Endothelial cell of umbilical vein (primary cell): ENCODE measurements at regions not wholly inside any gene's neighbourhood (a gene's known extent, or its start where the extent isn't known, plus 50 kb on each side); places are given as distances from the start of the nearest gene placed in this dataset.

Experiments used
- BruUV-seq: library from RNA; stranded (reverse); fragments of 400-500 nt; replicated peaks from 2 replicates; lab custom pipeline; 2021; lab: Mats Ljungman, UMichigan
- CTCF ChIA-PET: fragments of 300-600, 350-600 bp; sonication (Branson Sonifier 250); formaldehyde crosslinking; loops from one replicate; lab custom pipeline; 2021; ENCODE audit warnings: antibody characterized with exemption, inconsistent platforms; lab: Charles Lee
- POLR2A ChIA-PET: fragments of 300-600, 350-600 bp; sonication (Branson Sonifier 250); formaldehyde crosslinking; loops from one replicate; lab custom pipeline; 2021; ENCODE audit warnings: antibody characterized with exemption, inconsistent platforms; lab: Charles Lee
- DNase-seq: peaks from one replicate; pipeline ENCODE4 v3.0.0-alpha.2; 2011; ENCODE audit warnings: low read depth, low spot score
- FAIRE-seq: peaks from 2 replicates; lab custom pipeline; 2011; peaks lifted over from hg19 to GRCh38; lab: Jason Lieb, UNC
- H2AFZ ChIP-seq: 2 replicates; pipeline ENCODE4 v1.6.0; 2012; ENCODE audit warnings: low read depth, low read length, control low read depth, inconsistent platforms
- H3K27ac ChIP-seq: 2 replicates; pipeline ENCODE4 v1.5.1; 2011; ENCODE audit warnings: low read depth, mild to moderate bottlenecking, control low read depth, low read length, moderate library complexity; ENCODE audit not compliant: insufficient read depth
- H3K27me3 ChIP-seq, 2 experiments: 2 replicates each; pipeline versions ENCODE4 v1.6.0 to v1.6.1; 2011; ENCODE audit warnings: low read length in 2 of 2, mixed read lengths in 1 of 2; ENCODE audit not compliant: control insufficient read depth in 2 of 2, insufficient read depth in 2 of 2
- H3K36me3 ChIP-seq, 2 experiments: 2 replicates in 1 of 2; 3 replicates in 1 of 2; pipeline ENCODE4 v1.5.1; 2011; ENCODE audit warnings: low read length in 2 of 2, mild to moderate bottlenecking in 1 of 2, moderate library complexity in 1 of 2; ENCODE audit not compliant: control insufficient read depth in 2 of 2, insufficient read depth in 2 of 2; ENCODE audit errors: extremely low read depth in 1 of 2
- H3K4me1 ChIP-seq: 3 replicates; pipeline ENCODE4 v1.5.1; 2011; ENCODE audit warnings: mild to moderate bottlenecking, low read length; ENCODE audit not compliant: control insufficient read depth, insufficient read depth; ENCODE audit errors: extremely low read depth
- H3K4me2 ChIP-seq: 2 replicates; pipeline ENCODE4 v1.6.1; 2011; ENCODE audit warnings: low read length, control low read depth, mixed read lengths; ENCODE audit not compliant: insufficient read depth
- H3K4me3 ChIP-seq, 3 experiments: fragments of 200-600 bp in 1 of 3; sonication (generic), shearing (Covaris generic) in 1 of 3; replicated peaks in 1 of 3; 2 replicates each; pipeline ENCODE4 v1.5.1; 2011 to 2016; ENCODE audit warnings: control low read depth in 3 of 3, low read length in 3 of 3, mild to moderate bottlenecking in 2 of 3, inconsistent platforms in 1 of 3, low read depth in 1 of 3, moderate library complexity in 1 of 3; ENCODE audit not compliant: insufficient read depth in 1 of 3
- H3K79me2 ChIP-seq: 2 replicates; pipeline ENCODE4 v1.6.0; 2012; ENCODE audit warnings: low read length, inconsistent platforms; ENCODE audit not compliant: control insufficient read depth, insufficient read depth
- H3K9ac ChIP-seq: replicated peaks from 2 replicates; pipeline ENCODE3; 2011; ENCODE audit warnings: low read length, control low read depth; ENCODE audit not compliant: insufficient read depth; ENCODE audit errors: extremely low read depth
- H3K9me1 ChIP-seq: replicated peaks from 3 replicates; pipeline ENCODE4 v1.6.0; 2011; ENCODE audit warnings: mild to moderate bottlenecking, low read length; ENCODE audit not compliant: control insufficient read depth, insufficient read depth; ENCODE audit errors: extremely low read depth
- H3K9me3 ChIP-seq: replicated peaks from 2 replicates; pipeline ENCODE4 v1.5.1; 2012; ENCODE audit warnings: low read length, inconsistent platforms; ENCODE audit not compliant: control insufficient read depth, insufficient read depth
- H4K20me1 ChIP-seq: replicated peaks from 2 replicates; pipeline ENCODE3; 2011; ENCODE audit warnings: mild to moderate bottlenecking, low read length; ENCODE audit not compliant: control insufficient read depth, insufficient read depth; ENCODE audit errors: extremely low read depth
- CTCF ChIP-seq, 2 donors: IDR thresholded peaks; 1 replicate in 1 of 2; 2 replicates in 1 of 2; pipeline ENCODE4 v1.5.1; 2011; ENCODE audit warnings: low read length in 2 of 2, mild to moderate bottlenecking in 2 of 2, moderate library complexity in 2 of 2, control low read depth in 1 of 2, inconsistent platforms in 1 of 2, low read depth in 1 of 2; ENCODE audit not compliant: insufficient read depth in 1 of 2; ENCODE audit errors: extremely low read depth in 1 of 2
- EZH2 ChIP-seq: IDR thresholded peaks from 2 replicates; pipeline ENCODE4 v1.6.1; 2012; ENCODE audit warnings: borderline replicate concordance, low read depth, mild to moderate bottlenecking, moderate library complexity, low read length, inconsistent platforms; ENCODE audit not compliant: severe bottlenecking
- FOS ChIP-seq: IDR thresholded peaks from 2 replicates; pipeline ENCODE4 v1.6.1; 2011; ENCODE audit warnings: mild to moderate bottlenecking, low read length, moderate library complexity, borderline replicate concordance; ENCODE audit not compliant: insufficient read depth
- GATA2 ChIP-seq: IDR thresholded peaks from 2 replicates; pipeline ENCODE4 v1.7.0; 2011; ENCODE audit warnings: low read depth, mild to moderate bottlenecking, moderate library complexity, mixed read lengths, low read length; ENCODE audit not compliant: insufficient read length, insufficient read depth
- JUN ChIP-seq: IDR thresholded peaks from 2 replicates; pipeline ENCODE4 v1.6.1; 2011; ENCODE audit warnings: borderline replicate concordance, low read depth; ENCODE audit not compliant: insufficient read length, insufficient read depth
- MAX ChIP-seq: IDR thresholded peaks from 2 replicates; pipeline ENCODE4 v1.6.1; 2011; ENCODE audit not compliant: insufficient read depth, insufficient read length
- MYC ChIP-seq: IDR thresholded peaks from one replicate; pipeline ENCODE4 v1.6.1; 2011; ENCODE audit warnings: mild to moderate bottlenecking, low read depth, low read length
- POLR2A ChIP-seq: IDR thresholded peaks from 2 replicates; pipeline ENCODE4 v1.6.1; 2012; ENCODE audit warnings: low read depth, mild to moderate bottlenecking, control low read depth, low read length
- POLR2AphosphoS5 ChIP-seq: IDR thresholded peaks from 2 replicates; pipeline ENCODE4 v1.6.1; 2012; ENCODE audit warnings: low read depth, mild to moderate bottlenecking, control low read depth, low read length, moderate library complexity; ENCODE audit not compliant: insufficient read depth
- dilution Hi-C: fragments of 300-500 bp; cut with MboI; formaldehyde crosslinking; loops from one replicate; pipeline ENCODE4 v1.15.0; 2019; ENCODE audit warnings: low sequenced_read_pairs; ENCODE audit not compliant: extremely low pct_ligation_motif_present
- intact Hi-C: fragments of 100-400 bp; cut with micrococcal nuclease; formaldehyde crosslinking; loops from one replicate; pipeline ENCODE4 v1.10.0; 2022

- DNase-seq (no peak), FAIRE-seq (no peak)
- Histone ChIP-seq H3K27ac (no peak overlapping the region), H3K9ac (no peak overlapping the region), H3K4me2 (no peak overlapping the region), H3K4me3 (no peak overlapping the region), H3K36me3 (no peaks in the 10 kb centered on the region), H4K20me1 (no peaks in the 10 kb centered on the region), H3K9me3 (no peaks in the 10 kb centered on the region), H3K79me2 (no peaks in the 10 kb centered on the region), H2AFZ (no peak overlapping the region), H3K4me1 (no peaks in the 10 kb centered on the region), H3K27me3 (no peaks in the 10 kb centered on the region), H3K9me1 (no peaks in the 10 kb centered on the region)
- ChIA-PET CTCF (interaction anchor here (1.0 to 1.5 kb wide), 2 partner anchors 12 to 418 kb away, joined by 3 to 5 read pairs; no protein-coding TSS in a partner anchor), POLR2A (no interaction called here)
- no TSS peak for BruUV-seq
- intact Hi-C loops: loop anchor here (5.0 kb wide), 1 partner anchor 529 kb away; no protein-coding TSS in a partner anchor
- TF ChIP-seq CTCF (IDR thresholded peaks at IDR 0.05; ENCODE audit: extremely low read depth in 1 of 2, insufficient read depth in 1 of 2, low read depth in 1 of 2, low read length in 2 of 2) (no peak), MYC (no peak), POLR2A (no peak), POLR2AphosphoS5 (no peak), MAX (no peak), FOS (no peak), JUN (no peak), GATA2 (no peak), EZH2 (no peak)
- dilution Hi-C loops: no loop called here
These were observed 323.1 kb downstream of the CENPW start for GRCh38 chr6:126662966-126663365.
